ENCODE measurements at regions not wholly inside any gene's neighbourhood (a gene's known extent, or its start where the extent isn't known, plus 50 kb on each side); places are given as distances from the start of the nearest gene placed in this dataset.

GRCh38 chr6:130624046-130624445 lies 203.2 kb upstream of the SMLR1 start (continued):
- TF ChIP-seq REST (IDR thresholded peaks at IDR 0.05): no peak

GRCh38 chr6:130625825-130626527 lies 201.2 kb upstream of the SMLR1 start:
- no peak for DNase-seq (ENCODE audit: low spot score)
- Histone ChIP-seq H3K4me1 (ENCODE audit: control insufficient read depth in 4 of 4, insufficient read depth in 4 of 4, low read length in 3 of 4) (no peaks in the 10 kb centered on the region), H3K4me3 (ENCODE audit: low read depth in 1 of 3, low read length in 3 of 3) (no peak overlapping the region), H3K9me3 (ENCODE audit: control insufficient read depth in 4 of 4, low read length in 3 of 4) (peaks cover 0 to 4% (median 0%) of the 10 kb centered on the region in 4 donors), H3K36me3 (ENCODE audit: control insufficient read depth in 4 of 4, insufficient read depth in 3 of 4, low read depth in 1 of 4, low read length in 3 of 4) (no peaks in the 10 kb centered on the region), H3K9ac (ENCODE audit: low read depth in 1 of 2, low read length in 2 of 2) (no peak overlapping the region), H3K27ac (ENCODE audit: low read depth in 1 of 2, low read length in 2 of 2) (no peak overlapping the region), H3K27me3 (ENCODE audit: control insufficient read depth in 4 of 4, insufficient read depth in 4 of 4, low read length in 3 of 4) (no peaks in the 10 kb centered on the region)
- TF ChIP-seq, protein P1, sequence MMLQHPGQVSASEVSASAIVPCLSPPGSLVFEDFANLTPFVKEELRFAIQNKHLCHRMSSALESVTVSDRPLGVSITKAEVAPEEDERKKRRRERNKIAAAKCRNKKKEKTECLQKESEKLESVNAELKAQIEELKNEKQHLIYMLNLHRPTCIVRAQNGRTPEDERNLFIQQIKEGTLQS (IDR thresholded peaks at IDR 0.05): no peak
- TF ChIP-seq FOXA1 (IDR thresholded peaks at IDR 0.05) (no peak), RXRA (IDR thresholded peaks at IDR 0.05) (no peak), HNF4A (conservative IDR thresholded peaks at IDR 0.05) (no peak), RAD21 (IDR thresholded peaks at IDR 0.05) (no peak), HNF4G (IDR thresholded peaks at IDR 0.05) (no peak), EGR1 (IDR thresholded peaks at IDR 0.05; ENCODE audit: low read depth in 2 of 2) (no peak)
- TF ChIP-seq, protein P2, sequence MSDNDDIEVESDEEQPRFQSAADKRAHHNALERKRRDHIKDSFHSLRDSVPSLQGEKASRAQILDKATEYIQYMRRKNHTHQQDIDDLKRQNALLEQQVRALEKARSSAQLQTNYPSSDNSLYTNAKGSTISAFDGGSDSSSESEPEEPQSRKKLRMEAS (IDR thresholded peaks at IDR 0.05): no peak
- 77% methylated on average over 3 of the region's 3 CpGs for WGBS

DNA sequence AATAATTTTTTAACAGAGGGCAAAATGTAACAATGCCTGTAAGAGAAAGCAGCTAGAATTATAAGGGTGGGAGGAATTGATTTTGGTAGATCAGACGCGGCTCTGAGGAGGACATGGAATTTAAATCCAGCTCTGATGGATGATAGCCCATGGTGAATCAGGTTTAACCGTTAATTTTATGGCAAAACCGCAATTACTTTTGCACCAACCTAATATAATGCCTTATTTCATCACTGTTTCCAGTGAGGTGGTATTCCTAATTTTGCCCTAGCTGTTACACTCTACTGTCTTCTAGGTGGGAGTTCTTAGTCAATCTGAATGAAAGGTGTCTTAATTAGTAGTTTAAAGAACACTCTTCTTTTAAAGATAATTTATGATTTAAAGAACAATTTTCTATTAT lies 198.3 kb upstream of the SMLR1 start:
- H3K4me1 ChIP-seq (ENCODE audit: control insufficient read depth in 4 of 4, insufficient read depth in 4 of 4, low read length in 3 of 4): no peaks in the 10 kb centered on the region
- H3K27me3 ChIP-seq (ENCODE audit: control insufficient read depth in 4 of 4, insufficient read depth in 4 of 4, low read length in 3 of 4): no peaks in the 10 kb centered on the region
- no peak overlapping the region for H3K27ac ChIP-seq (ENCODE audit: low read depth in 1 of 2, low read length in 2 of 2)
- H3K9me3 ChIP-seq (ENCODE audit: control insufficient read depth in 4 of 4, low read length in 3 of 4): no peaks in the 10 kb centered on the region
- no peaks in the 10 kb centered on the region for H3K36me3 ChIP-seq (ENCODE audit: control insufficient read depth in 4 of 4, insufficient read depth in 3 of 4, low read depth in 1 of 4, low read length in 3 of 4)
- DNase-seq (ENCODE audit: low spot score): no peak
- no peak overlapping the region for H3K4me3 ChIP-seq (ENCODE audit: low read depth in 1 of 3, low read length in 3 of 3)
- no peak overlapping the region for H3K9ac ChIP-seq (ENCODE audit: low read depth in 1 of 2, low read length in 2 of 2)
- 93% methylated on average over 4 of the region's 4 CpGs for WGBS
- TF ChIP-seq, protein P3, sequence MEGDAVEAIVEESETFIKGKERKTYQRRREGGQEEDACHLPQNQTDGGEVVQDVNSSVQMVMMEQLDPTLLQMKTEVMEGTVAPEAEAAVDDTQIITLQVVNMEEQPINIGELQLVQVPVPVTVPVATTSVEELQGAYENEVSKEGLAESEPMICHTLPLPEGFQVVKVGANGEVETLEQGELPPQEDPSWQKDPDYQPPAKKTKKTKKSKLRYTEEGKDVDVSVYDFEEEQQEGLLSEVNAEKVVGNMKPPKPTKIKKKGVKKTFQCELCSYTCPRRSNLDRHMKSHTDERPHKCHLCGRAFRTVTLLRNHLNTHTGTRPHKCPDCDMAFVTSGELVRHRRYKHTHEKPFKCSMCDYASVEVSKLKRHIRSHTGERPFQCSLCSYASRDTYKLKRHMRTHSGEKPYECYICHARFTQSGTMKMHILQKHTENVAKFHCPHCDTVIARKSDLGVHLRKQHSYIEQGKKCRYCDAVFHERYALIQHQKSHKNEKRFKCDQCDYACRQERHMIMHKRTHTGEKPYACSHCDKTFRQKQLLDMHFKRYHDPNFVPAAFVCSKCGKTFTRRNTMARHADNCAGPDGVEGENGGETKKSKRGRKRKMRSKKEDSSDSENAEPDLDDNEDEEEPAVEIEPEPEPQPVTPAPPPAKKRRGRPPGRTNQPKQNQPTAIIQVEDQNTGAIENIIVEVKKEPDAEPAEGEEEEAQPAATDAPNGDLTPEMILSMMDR (IDR thresholded peaks at IDR 0.05; ENCODE audit: low read depth, low read length, missing input control): no peak
- TF ChIP-seq JUND (IDR thresholded peaks at IDR 0.05) (no peak), NR2F2 (IDR thresholded peaks at IDR 0.05) (no peak), HNF4A (conservative IDR thresholded peaks at IDR 0.05) (no peak), FOXA2 (IDR thresholded peaks at IDR 0.05) (no peak), FOXA1 (IDR thresholded peaks at IDR 0.05) (no peak), RAD21 (IDR thresholded peaks at IDR 0.05) (no peak), YY1 (IDR thresholded peaks at IDR 0.05) (no peak), TAF1 (conservative IDR thresholded peaks at IDR 0.05) (no peak), GABPA (IDR thresholded peaks at IDR 0.05 in 1 of 2, conservative IDR thresholded peaks at IDR 0.05 in 1 of 2) (no peak), RXRA (IDR thresholded peaks at IDR 0.05) (no peak), SP1 (IDR thresholded peaks at IDR 0.05) (no peak), HNF4G (IDR thresholded peaks at IDR 0.05) (no peak), REST (IDR thresholded peaks at IDR 0.05) (no peak)
- TF ChIP-seq, protein P1 (IDR thresholded peaks at IDR 0.05): no peak
- TF ChIP-seq, protein P4, sequence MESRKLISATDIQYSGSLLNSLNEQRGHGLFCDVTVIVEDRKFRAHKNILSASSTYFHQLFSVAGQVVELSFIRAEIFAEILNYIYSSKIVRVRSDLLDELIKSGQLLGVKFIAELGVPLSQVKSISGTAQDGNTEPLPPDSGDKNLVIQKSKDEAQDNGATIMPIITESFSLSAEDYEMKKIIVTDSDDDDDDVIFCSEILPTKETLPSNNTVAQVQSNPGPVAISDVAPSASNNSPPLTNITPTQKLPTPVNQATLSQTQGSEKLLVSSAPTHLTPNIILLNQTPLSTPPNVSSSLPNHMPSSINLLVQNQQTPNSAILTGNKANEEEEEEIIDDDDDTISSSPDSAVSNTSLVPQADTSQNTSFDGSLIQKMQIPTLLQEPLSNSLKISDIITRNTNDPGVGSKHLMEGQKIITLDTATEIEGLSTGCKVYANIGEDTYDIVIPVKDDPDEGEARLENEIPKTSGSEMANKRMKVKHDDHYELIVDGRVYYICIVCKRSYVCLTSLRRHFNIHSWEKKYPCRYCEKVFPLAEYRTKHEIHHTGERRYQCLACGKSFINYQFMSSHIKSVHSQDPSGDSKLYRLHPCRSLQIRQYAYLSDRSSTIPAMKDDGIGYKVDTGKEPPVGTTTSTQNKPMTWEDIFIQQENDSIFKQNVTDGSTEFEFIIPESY (IDR thresholded peaks at IDR 0.05): no peak
